Smooth muscle cell (in vitro differentiated cells): ENCODE measurements at regions not wholly inside any gene's neighbourhood (a gene's known extent, or its start where the extent isn't known, plus 50 kb on each side); places are given as distances from the start of the nearest gene placed in this dataset.

ENCODE experiments used
- DNase-seq: peaks from one replicate; lab custom pipeline; 2025; ENCODE audit not compliant: unreplicated experiment; lab: John Stamatoyannopoulos, UW
- H2AFZ ChIP-seq: fragments of 200-600 bp; sonication (generic); 2 replicates; pipeline ENCODE4 v1.6.0; 2016; ENCODE audit warnings: antibody characterized with exemption, low read depth, mild to moderate bottlenecking
- H3F3A ChIP-seq: fragments of 200-600 bp; sonication (generic); 2 replicates; pipeline ENCODE4 v1.6.0; 2017; ENCODE audit warnings: antibody characterized with exemption, low read depth
- H3K27ac ChIP-seq: fragments of 200-600 bp; sonication (generic); 2 replicates; pipeline ENCODE4 v1.5.1; 2016; ENCODE audit warnings: low read depth, mild to moderate bottlenecking
- H3K27me3 ChIP-seq: fragments of 200-600 bp; sonication (generic); 2 replicates; pipeline ENCODE4 v1.6.1; 2016; ENCODE audit warnings: low read depth, mild to moderate bottlenecking
- H3K36me3 ChIP-seq: fragments of 200-600 bp; sonication (generic); 2 replicates; pipeline ENCODE4 v1.5.1; 2016; ENCODE audit warnings: low read depth
- H3K4me1 ChIP-seq: fragments of 200-600 bp; sonication (generic); 2 replicates; pipeline ENCODE4 v1.5.1; 2016; ENCODE audit warnings: low read depth
- H3K4me2 ChIP-seq: fragments of 200-600 bp; sonication (generic); 2 replicates; pipeline ENCODE4 v1.6.0; 2016; ENCODE audit warnings: mild to moderate bottlenecking
- H3K4me3 ChIP-seq: fragments of 200-600 bp; sonication (generic); 2 replicates; pipeline ENCODE4 v1.5.1; 2016; ENCODE audit warnings: mild to moderate bottlenecking
- H3K79me2 ChIP-seq: fragments of 200-600 bp; sonication (generic); 2 replicates; pipeline ENCODE4 v1.6.0; 2016; ENCODE audit warnings: low read depth, mild to moderate bottlenecking
- H3K9ac ChIP-seq: fragments of 200-600 bp; sonication (generic); 2 replicates; pipeline ENCODE4 v1.6.0; 2016; ENCODE audit warnings: low read depth
- H3K9me3 ChIP-seq: fragments of 200-600 bp; sonication (generic); replicated peaks from 2 replicates; pipeline ENCODE4 v1.5.1; 2016; ENCODE audit warnings: low read depth
- H4K20me1 ChIP-seq: fragments of 200-600 bp; sonication (generic); 2 replicates; pipeline ENCODE4 v1.6.0; 2016; ENCODE audit warnings: low read depth
- CTCF ChIP-seq: fragments of 200-600 bp; sonication (generic); IDR thresholded peaks from 2 replicates; pipeline ENCODE4 v1.5.1; 2017; ENCODE audit warnings: borderline replicate concordance, mild to moderate bottlenecking, antibody characterized with exemption; ENCODE audit not compliant: insufficient read depth, poor library complexity, severe bottlenecking
- WGBS: methylation state at CpG from one replicate; pipeline ENCODE4 v1.1.7; 2016; ENCODE audit warnings: low lambda C conversion rate; 5-methylcytosine and 5-hydroxymethylcytosine counted together

- TF ChIP-seq CTCF, result no peak
- H3K27me3 ChIP-seq, result no peaks in the 10 kb centered on the region
Observed at GRCh38 chr2:116769514-116769913, 1045.0 kb upstream of the DDX18 start.

GRCh38 chr2:116776556-116776955, 1037.9 kb upstream of the DDX18 start:
- no peak for DNase-seq
- Histone ChIP-seq H3K4me2 (no peak overlapping the region), H3K27ac (no peak overlapping the region), H3K4me1 (no peaks in the 10 kb centered on the region), H3K9ac (no peak overlapping the region), H3K9me3 (no peaks in the 10 kb centered on the region), H2AFZ (no peak overlapping the region), H4K20me1 (no peaks in the 10 kb centered on the region), H3K36me3 (no peaks in the 10 kb centered on the region), H3F3A (no peaks in the 10 kb centered on the region), H3K79me2 (no peaks in the 10 kb centered on the region), H3K4me3 (no peak overlapping the region), H3K27me3 (no peaks in the 10 kb centered on the region)
- no peak for TF ChIP-seq CTCF
- 77% methylated on average over 6 of the region's 6 CpGs for WGBS

More at GRCh38 chr2:116769514-116769913, 1045.0 kb upstream of the DDX18 start:
- H3K9me3 ChIP-seq, result no peaks in the 10 kb centered on the region
- 95% methylated on average over 4 of the region's 4 CpGs for WGBS
- DNase-seq, result no peak
- H4K20me1 ChIP-seq, result no peaks in the 10 kb centered on the region
- no peak overlapping the region for H3K27ac ChIP-seq
- no peak overlapping the region for H2AFZ ChIP-seq
- H3K4me1 ChIP-seq, result no peaks in the 10 kb centered on the region
- H3K4me3 ChIP-seq, result no peak overlapping the region
- H3K79me2 ChIP-seq, result no peaks in the 10 kb centered on the region
- no peak overlapping the region for H3K4me2 ChIP-seq
- H3K36me3 ChIP-seq, result no peaks in the 10 kb centered on the region
- no peak overlapping the region for H3K9ac ChIP-seq
- no peaks in the 10 kb centered on the region for H3F3A ChIP-seq

DNA sequence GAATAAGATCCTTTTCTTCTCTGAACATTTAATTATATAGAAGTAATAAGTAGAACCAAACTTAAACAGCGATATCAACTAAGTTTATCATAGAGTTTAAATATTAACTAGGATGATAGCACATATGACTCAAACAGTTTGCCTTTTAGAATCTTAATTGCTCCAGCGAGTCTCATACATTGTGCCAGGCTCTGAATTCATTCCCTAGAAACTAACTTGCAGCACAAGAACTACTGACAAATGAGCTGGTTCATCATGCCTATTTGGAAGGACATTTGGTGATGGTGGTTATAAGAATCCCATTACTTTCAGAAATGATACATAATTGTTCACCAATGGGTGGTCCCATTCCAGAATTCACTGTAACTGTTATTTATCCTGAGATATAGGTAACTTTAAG, 1026.6 kb upstream of the DDX18 start:
- Histone ChIP-seq H3K27ac (no peak overlapping the region), H3K4me2 (no peak overlapping the region), H4K20me1 (no peaks in the 10 kb centered on the region), H3K79me2 (no peaks in the 10 kb centered on the region), H2AFZ (no peak overlapping the region), H3K27me3 (no peaks in the 10 kb centered on the region), H3K4me1 (no peaks in the 10 kb centered on the region), H3K36me3 (no peaks in the 10 kb centered on the region), H3K4me3 (no peak overlapping the region), H3K9me3 (no peaks in the 10 kb centered on the region), H3F3A (no peaks in the 10 kb centered on the region), H3K9ac (no peak overlapping the region)
- TF ChIP-seq CTCF, result no peak
- DNase-seq, result no peak
- 93% methylated on average over 2 of the region's 2 CpGs for WGBS

DNA sequence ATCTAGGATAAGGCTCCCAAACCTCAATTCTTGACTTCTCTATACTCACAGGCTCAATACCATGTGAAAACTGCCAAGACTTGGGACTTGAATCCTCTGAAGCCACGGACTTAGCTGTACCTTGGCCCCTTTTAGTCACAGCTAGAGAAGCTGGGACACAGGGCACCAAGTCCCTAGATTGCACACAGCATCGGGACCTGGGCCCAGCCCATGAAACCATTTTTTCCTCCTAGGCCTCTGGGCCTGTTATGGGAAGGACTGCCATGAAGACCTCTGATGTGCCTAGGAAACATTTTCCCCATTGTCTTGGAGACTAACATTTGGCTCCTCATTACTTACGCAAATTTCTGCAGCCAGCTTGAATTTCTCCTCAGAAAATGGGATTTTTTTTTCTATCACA, 1011.8 kb upstream of the DDX18 start:
- Histone ChIP-seq H3K27me3 (no peaks in the 10 kb centered on the region), H3F3A (no peaks in the 10 kb centered on the region), H3K27ac (no peak overlapping the region), H3K9me3 (peaks cover 8% of the 10 kb centered on the region), H3K9ac (no peak overlapping the region), H3K4me2 (no peak overlapping the region), H3K4me3 (no peak overlapping the region), H4K20me1 (no peaks in the 10 kb centered on the region), H3K4me1 (no peaks in the 10 kb centered on the region), H3K79me2 (no peaks in the 10 kb centered on the region), H2AFZ (no peak overlapping the region), H3K36me3 (no peaks in the 10 kb centered on the region)
- TF ChIP-seq CTCF, result no peak
- DNase-seq, result no peak
- WGBS, result 80% methylated on average over 3 of the region's 3 CpGs
